GM10266 (cell line): ENCODE measurements at regions not wholly inside any gene's neighbourhood (a gene's known extent, or its start where the extent isn't known, plus 50 kb on each side); places are given as distances from the start of the nearest gene placed in this dataset.

ENCODE experiments used
- DNase-seq: peaks from one replicate; pipeline ENCODE4 v3.0.0; 2012; ENCODE audit errors: extremely low spot score
- TF ChIP-seq, protein P1 (sequence below): IDR thresholded peaks from 2 replicates; pipeline ENCODE4 v1.5.1; 2012; ENCODE audit warnings: mild to moderate bottlenecking, low read depth; ENCODE audit not compliant: control insufficient read depth, insufficient read depth; ENCODE audit errors: missing control alignments

DNA sequence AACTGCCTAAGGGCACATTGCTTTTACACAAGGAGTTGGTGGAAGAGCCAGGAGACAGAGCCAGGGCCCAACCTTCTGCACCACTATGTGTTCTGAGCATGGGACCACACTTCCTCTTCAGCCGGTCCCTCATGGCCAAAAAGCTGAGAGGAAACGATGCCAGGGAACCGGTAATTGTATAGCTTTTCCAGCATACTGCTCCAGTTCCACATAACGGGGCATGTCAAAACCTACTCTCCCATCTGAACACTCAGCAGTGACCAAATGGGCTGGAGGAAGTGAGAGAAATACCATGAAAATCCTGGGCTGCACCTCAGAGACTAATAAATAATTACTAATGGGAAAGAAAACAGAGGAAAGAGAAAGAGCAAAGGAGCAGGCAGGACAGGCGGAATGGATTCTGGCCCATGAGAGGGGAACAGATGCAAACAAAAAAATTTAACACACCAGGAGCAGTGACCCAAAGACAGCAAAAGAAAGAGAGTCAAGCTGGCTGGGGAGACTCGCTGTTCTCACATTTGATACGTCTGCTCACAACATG is 52.0 kb upstream of the BMP2 start:
- TF ChIP-seq, protein P1, sequence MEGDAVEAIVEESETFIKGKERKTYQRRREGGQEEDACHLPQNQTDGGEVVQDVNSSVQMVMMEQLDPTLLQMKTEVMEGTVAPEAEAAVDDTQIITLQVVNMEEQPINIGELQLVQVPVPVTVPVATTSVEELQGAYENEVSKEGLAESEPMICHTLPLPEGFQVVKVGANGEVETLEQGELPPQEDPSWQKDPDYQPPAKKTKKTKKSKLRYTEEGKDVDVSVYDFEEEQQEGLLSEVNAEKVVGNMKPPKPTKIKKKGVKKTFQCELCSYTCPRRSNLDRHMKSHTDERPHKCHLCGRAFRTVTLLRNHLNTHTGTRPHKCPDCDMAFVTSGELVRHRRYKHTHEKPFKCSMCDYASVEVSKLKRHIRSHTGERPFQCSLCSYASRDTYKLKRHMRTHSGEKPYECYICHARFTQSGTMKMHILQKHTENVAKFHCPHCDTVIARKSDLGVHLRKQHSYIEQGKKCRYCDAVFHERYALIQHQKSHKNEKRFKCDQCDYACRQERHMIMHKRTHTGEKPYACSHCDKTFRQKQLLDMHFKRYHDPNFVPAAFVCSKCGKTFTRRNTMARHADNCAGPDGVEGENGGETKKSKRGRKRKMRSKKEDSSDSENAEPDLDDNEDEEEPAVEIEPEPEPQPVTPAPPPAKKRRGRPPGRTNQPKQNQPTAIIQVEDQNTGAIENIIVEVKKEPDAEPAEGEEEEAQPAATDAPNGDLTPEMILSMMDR = no peak
- DNase-seq = no peak

DNA sequence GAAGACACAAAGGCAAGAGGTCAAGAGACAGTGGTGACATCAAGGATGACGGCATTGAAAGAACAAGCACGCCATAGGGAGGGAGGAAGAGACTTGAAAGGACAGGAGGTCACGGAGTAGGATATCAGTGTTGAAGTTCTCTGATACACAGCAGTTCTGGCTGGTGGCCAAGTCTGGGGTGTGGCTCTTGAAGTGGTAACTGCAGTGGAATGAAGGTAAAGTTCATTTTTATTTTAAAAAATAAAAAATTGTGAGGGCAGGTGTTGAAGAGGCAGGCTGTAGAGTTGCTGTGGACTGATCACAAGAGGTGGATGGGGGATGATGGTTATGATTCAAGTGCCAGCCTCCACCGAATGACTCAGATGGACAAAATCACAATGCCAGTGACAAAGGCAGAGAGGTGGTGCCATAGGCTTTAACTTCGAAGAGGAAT is 53.2 kb upstream of the BMP2 start:
- DNase-seq = no peak
- TF ChIP-seq, protein P1 = no peak

DNA sequence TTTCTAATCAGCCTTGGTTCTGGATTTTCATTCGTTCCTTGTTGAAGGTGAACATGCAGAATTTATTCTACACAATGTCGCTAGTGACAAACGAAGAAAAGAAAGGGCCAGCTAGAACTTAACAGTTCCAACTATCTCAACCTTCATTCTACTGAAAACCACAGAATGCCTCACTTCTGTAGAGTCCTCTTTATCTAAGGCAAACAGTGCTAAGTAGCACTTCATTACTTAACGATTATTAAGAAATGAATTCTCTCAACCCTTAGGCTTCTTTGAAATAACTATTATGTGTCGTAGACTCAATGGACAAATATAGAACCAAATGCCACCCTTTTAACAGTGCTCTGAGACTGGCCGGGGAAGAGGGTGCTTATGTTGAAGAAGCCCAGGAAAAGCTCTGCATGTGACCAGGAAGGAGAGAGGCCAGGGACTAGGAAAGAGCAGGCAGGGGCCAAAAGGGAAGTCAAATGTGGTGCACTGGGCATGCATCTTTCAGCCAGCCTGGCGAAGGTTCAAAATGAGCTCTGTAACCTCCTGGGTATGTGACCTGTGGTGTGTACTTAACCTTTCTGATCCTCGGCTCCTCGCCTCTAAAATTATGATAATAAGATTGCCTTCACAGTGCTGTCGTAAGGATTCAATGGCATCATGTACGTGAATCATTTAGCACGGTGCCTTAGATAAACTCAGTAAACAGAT is 55.4 kb upstream of the BMP2 start:
- TF ChIP-seq, protein P1 = no peak
- DNase-seq = no peak

DNA sequence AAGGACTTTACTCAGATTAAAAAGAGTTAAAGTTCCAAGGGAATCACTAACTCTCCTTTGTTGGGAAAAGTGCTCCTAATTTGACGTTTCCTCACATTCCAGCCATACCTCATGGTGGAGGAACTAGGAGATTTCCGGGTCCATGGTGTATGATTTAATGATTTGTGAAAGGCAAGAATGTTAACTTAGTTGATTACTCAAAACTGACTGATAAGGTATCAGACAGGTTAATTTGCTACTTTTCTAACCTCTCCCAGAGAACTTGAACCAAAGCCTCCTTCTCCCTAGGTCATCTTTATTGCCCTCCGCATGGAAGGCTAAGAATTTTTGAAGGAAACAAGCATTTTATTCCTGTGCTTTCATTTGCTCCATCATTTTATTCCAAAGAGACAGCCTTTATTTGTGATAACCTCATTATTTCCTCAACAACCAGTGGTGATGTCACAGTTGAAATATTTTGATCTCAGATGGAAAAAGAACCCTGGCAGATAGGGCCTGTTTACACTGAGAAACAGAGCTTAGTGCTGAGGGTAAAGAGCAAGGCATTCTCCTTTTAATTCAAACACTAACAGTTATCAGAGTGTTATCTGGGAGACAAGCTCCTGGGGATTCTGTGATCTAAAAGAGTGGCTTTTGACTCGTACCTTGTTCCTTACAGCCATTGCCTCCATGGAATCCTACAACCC is 57.4 kb upstream of the BMP2 start:
- TF ChIP-seq, protein P1 = no peak
- no peak for DNase-seq

DNA sequence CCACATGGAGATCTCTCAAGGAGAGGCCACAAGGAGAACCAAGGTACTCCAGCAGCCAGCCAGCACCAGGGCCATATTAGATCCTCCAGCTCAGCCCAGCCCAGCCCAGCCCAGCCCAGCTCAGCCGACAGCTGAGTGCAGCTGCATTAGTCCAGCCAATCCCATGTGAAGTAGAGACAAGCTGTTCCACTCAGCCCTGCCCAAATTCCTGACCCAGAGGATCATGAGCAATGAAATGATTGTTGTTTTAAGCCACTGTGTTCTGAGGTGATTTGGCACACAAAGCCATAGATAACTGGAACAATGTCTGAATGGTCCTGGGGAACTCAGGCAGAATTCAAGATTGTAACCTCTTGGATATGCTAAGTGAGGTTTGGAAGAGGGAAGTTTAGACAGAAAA is 59.5 kb upstream of the BMP2 start:
- TF ChIP-seq, protein P1 = no peak
- no peak for DNase-seq

DNA sequence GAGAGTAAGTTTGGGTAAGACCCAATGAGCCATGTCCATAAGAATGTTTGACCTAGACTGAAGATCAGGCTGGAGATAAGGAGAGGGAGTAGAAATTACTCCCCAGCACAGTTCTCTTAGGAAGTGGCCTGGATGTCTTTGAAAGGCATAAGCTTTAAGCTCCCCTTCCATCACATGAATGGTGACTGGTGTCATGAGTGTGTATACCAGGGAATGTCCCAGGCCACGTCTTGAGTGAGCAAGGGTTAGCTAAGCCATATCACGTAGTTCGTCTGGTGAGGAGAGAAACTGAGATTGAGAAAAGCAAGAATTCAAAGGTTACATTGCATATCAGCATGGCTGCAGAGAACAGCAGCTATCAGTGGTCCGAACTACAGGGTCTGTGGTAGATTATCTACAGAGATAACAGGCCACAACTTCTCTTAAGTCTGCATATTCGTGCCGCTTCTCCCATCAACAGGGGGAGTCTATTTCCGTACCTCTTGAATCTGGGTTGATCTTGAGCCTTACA is 60.1 kb upstream of the BMP2 start:
- TF ChIP-seq, protein P1 = no peak
- no peak for DNase-seq
